Panc1 (cell line): ENCODE measurements at regions not wholly inside any gene's neighbourhood (a gene's known extent, or its start where the extent isn't known, plus 50 kb on each side); places are given as distances from the start of the nearest gene placed in this dataset.

ENCODE experiments used
- ATAC-seq: fragments of 200-7000 bp; cut with Tn5 transposase; 2 replicates; pipeline ENCODE4 v1.9.1; 2020; ENCODE audit warnings: mild to moderate bottlenecking, moderate library complexity
- BruUV-seq: library from RNA; stranded (reverse); fragments of 400-500 nt; replicated peaks from 2 replicates; lab custom pipeline; 2021; lab: Mats Ljungman, UMichigan
- CTCF ChIA-PET: fragments of 300-600 bp; sonication (Branson Sonifier 250); formaldehyde crosslinking; loops from one replicate; lab custom pipeline; 2022; ENCODE audit warnings: antibody characterized with exemption; lab: Charles Lee
- POLR2A ChIA-PET: fragments of 300-600 bp; sonication (Branson Sonifier 250); formaldehyde crosslinking; loops from one replicate; lab custom pipeline; 2022; ENCODE audit warnings: antibody characterized with exemption; lab: Charles Lee
- DNase-seq: peaks from one replicate; pipeline ENCODE4 v3.0.0-alpha.2; 2010; ENCODE audit warnings: low read depth, low spot score
- H3K27ac ChIP-seq: 2 replicates; pipeline ENCODE4 v1.5.1; 2011; ENCODE audit warnings: mild to moderate bottlenecking, low read length, inconsistent platforms
- H3K27me3 ChIP-seq: fragments of 200-500 bp; sonication (Bioruptor generic); 2 replicates; pipeline ENCODE4 v1.6.0; 2014; ENCODE audit warnings: low read length, inconsistent platforms; ENCODE audit not compliant: control insufficient read depth, insufficient read depth
- H3K36me3 ChIP-seq: fragments of 200-500 bp; sonication (Bioruptor generic); 2 replicates; pipeline ENCODE4 v1.5.1; 2014; ENCODE audit warnings: inconsistent platforms, mild to moderate bottlenecking, low read length, moderate library complexity; ENCODE audit not compliant: control insufficient read depth, insufficient read depth
- H3K4me1 ChIP-seq: 2 replicates; pipeline ENCODE4 v1.5.1; 2011; ENCODE audit warnings: inconsistent platforms, mild to moderate bottlenecking, low read length, moderate library complexity; ENCODE audit not compliant: control insufficient read depth, insufficient read depth
- H3K4me3 ChIP-seq, 2 experiments: 2 replicates each; pipeline ENCODE4 v1.5.1; 2011 to 2012; ENCODE audit warnings: low read depth in 2 of 2, low read length in 2 of 2, mild to moderate bottlenecking in 2 of 2, inconsistent platforms in 1 of 2, moderate library complexity in 1 of 2
- H3K9me3 ChIP-seq: fragments of 200-500 bp; sonication (Bioruptor generic); 2 replicates; pipeline ENCODE4 v1.5.1; 2014; ENCODE audit warnings: low read depth, mild to moderate bottlenecking, inconsistent platforms, low read length, moderate library complexity; ENCODE audit not compliant: control insufficient read depth, insufficient read depth
- POLR2AphosphoS5 ChIP-seq: IDR thresholded peaks from 2 replicates; pipeline ENCODE4 v1.6.1; 2012; ENCODE audit warnings: mild to moderate bottlenecking, low read depth, low read length, moderate library complexity
- REST ChIP-seq, 2 experiments: IDR thresholded peaks; 2 replicates each; pipeline ENCODE4 v1.6.1; 2011 to 2012; ENCODE audit warnings: low read depth in 2 of 2, control low read depth in 1 of 2, low read length in 1 of 2, mild to moderate bottlenecking in 1 of 2, moderate library complexity in 1 of 2; ENCODE audit not compliant: insufficient read depth in 1 of 2
- SIN3A ChIP-seq: IDR thresholded peaks from 2 replicates; pipeline ENCODE4 v1.6.1; 2012; ENCODE audit warnings: low read depth, mild to moderate bottlenecking, low read length, moderate library complexity, borderline replicate concordance; ENCODE audit not compliant: insufficient read depth
- TCF7L2 ChIP-seq: IDR thresholded peaks from 2 replicates; pipeline ENCODE4 v1.6.1; 2011; ENCODE audit warnings: mild to moderate bottlenecking, low read depth, low read length, inconsistent platforms
- in situ Hi-C: cut with HindIII; loops from 2 replicates; pipeline ENCODE4 v1.10.0; 2016; ENCODE audit warnings: low sequenced_read_pairs, low pct_unique_long_range_greater_than_20kb
- intact Hi-C: fragments of 100-400 bp; cut with micrococcal nuclease; formaldehyde crosslinking; loops from one replicate; pipeline ENCODE4 v1.10.0; 2022; ENCODE audit not compliant: unreplicated experiment
- TF ChIP-seq, protein P1 (sequence below): fragments of 450-650 bp; IDR thresholded peaks from 2 replicates; pipeline ENCODE4 v1.5.1; 2017; ENCODE audit warnings: mild to moderate bottlenecking

DNA sequence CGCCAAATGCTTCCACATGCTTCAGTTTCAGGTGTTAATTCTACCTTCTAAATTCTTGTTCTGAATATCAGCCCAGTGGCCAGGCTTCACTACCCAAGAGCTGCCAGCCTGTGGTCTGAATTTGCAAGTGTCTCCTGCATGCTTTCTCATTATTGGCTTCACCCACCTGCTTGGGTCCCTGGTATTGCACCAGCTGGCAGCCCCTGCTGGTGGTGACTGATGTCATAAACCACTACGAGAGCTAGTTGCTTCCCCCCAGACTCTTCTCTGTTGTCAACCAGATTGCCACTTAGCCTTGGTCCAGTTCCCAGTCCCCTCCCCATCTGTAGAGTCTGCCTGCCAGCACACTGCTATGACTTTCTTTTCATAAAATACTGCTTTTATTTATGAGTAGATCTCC is 197.7 kb upstream of the DUSP10 start:
- Histone ChIP-seq H3K27me3 (no peaks in the 10 kb centered on the region), H3K36me3 (no peaks in the 10 kb centered on the region), H3K4me3 (no peak overlapping the region), H3K27ac (no peak overlapping the region), H3K4me1 (no peaks in the 10 kb centered on the region), H3K9me3 (peaks cover 4% of the 10 kb centered on the region; the same call in 1 of the 2 replicates)
- TF ChIP-seq SIN3A (no peak), TCF7L2 (no peak), POLR2AphosphoS5 (no peak), REST (IDR thresholded peaks at IDR 0.05; ENCODE audit: insufficient read depth in 1 of 2, low read depth in 2 of 2, low read length in 1 of 2) (no peak)
- TF ChIP-seq, protein P1, sequence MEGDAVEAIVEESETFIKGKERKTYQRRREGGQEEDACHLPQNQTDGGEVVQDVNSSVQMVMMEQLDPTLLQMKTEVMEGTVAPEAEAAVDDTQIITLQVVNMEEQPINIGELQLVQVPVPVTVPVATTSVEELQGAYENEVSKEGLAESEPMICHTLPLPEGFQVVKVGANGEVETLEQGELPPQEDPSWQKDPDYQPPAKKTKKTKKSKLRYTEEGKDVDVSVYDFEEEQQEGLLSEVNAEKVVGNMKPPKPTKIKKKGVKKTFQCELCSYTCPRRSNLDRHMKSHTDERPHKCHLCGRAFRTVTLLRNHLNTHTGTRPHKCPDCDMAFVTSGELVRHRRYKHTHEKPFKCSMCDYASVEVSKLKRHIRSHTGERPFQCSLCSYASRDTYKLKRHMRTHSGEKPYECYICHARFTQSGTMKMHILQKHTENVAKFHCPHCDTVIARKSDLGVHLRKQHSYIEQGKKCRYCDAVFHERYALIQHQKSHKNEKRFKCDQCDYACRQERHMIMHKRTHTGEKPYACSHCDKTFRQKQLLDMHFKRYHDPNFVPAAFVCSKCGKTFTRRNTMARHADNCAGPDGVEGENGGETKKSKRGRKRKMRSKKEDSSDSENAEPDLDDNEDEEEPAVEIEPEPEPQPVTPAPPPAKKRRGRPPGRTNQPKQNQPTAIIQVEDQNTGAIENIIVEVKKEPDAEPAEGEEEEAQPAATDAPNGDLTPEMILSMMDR: no peak
- CTCF ChIA-PET: no interaction called here
- BruUV-seq: no TSS peak
- intact Hi-C loops: no loop called here
- DNase-seq (no peak), ATAC-seq (no peak)
- POLR2A ChIA-PET: no interaction called here
- in situ Hi-C loops: no loop called here

- no peaks in the 10 kb centered on the region for H3K36me3 ChIP-seq
- no peaks in the 10 kb centered on the region for H3K4me1 ChIP-seq
- ChIA-PET CTCF (no interaction called here), POLR2A (no interaction called here)
- H3K27ac ChIP-seq: no peak overlapping the region
- no TSS peak for BruUV-seq
- no peak overlapping the region for H3K4me3 ChIP-seq
- H3K9me3 ChIP-seq: no peaks in the 10 kb centered on the region
- no peaks in the 10 kb centered on the region for H3K27me3 ChIP-seq
- intact Hi-C loops: no loop called here
- DNase-seq (no peak), ATAC-seq (no peak)
- in situ Hi-C loops: no loop called here
- TF ChIP-seq, protein P1: no peak
- TF ChIP-seq REST (IDR thresholded peaks at IDR 0.05; ENCODE audit: insufficient read depth in 1 of 2, low read depth in 2 of 2, low read length in 1 of 2) (no peak), SIN3A (no peak), POLR2AphosphoS5 (no peak), TCF7L2 (no peak)
Observed at GRCh38 chr1:221937155-221937953, 195.5 kb upstream of the DUSP10 start.
